Central memory CD4-positive, alpha-beta T cell (primary cell): ENCODE measurements at regions not wholly inside any gene's neighbourhood (a gene's known extent, or its start where the extent isn't known, plus 50 kb on each side); places are given as distances from the start of the nearest gene placed in this dataset.
"Not testable (repeated sequence)": the region's sequence is repeated elsewhere in the genome, so short reads cannot be mapped to it uniquely, and the experiment has no call there.

Experiments
- DNase-seq: peaks from one replicate; pipeline ENCODE4 v3.0.0; 2022

GRCh38 chrX:22536746-22537304 is 264.1 kb downstream of the CBLL2 start:
- no peak for DNase-seq

- DNase-seq, result no peak
Observed at GRCh38 chrX:22538580-22538979, 265.9 kb downstream of the CBLL2 start.

- no peak for DNase-seq
Observed at GRCh38 chrX:22541926-22542325, 269.2 kb downstream of the CBLL2 start.

GRCh38 chrX:22542641-22543040 is 269.9 kb downstream of the CBLL2 start:
- no peak for DNase-seq

- no peak for DNase-seq
Observed at GRCh38 chrX:22559506-22559905, 286.8 kb downstream of the CBLL2 start.

GRCh38 chrX:22575161-22575845 is 302.6 kb downstream of the CBLL2 start:
- DNase-seq, result no peak

- DNase-seq, result no peak
Observed at GRCh38 chrX:22577181-22577580, 304.5 kb downstream of the CBLL2 start.

GRCh38 chrX:22585831-22586230 is 313.1 kb downstream of the CBLL2 start:
- no peak for DNase-seq

GRCh38 chrX:22589845-22590244 is 317.1 kb downstream of the CBLL2 start:
- no peak for DNase-seq

GRCh38 chrX:22594766-22595165 is 322.1 kb downstream of the CBLL2 start:
- DNase-seq, result no peak

- no peak for DNase-seq
Observed at GRCh38 chrX:22603060-22603459, 330.3 kb downstream of the CBLL2 start.

- DNase-seq, result not testable (repeated sequence)
Observed at GRCh38 chrX:22609452-22609851, 336.7 kb downstream of the CBLL2 start.

- DNase-seq, result no peak
Observed at GRCh38 chrX:22616867-22617266, 344.2 kb downstream of the CBLL2 start.

GRCh38 chrX:22627576-22627975 is 354.9 kb downstream of the CBLL2 start:
- no peak for DNase-seq

- no peak for DNase-seq
Observed at GRCh38 chrX:22628275-22628674, 355.6 kb downstream of the CBLL2 start.

- DNase-seq, result no peak
Observed at GRCh38 chrX:22629105-22629725, 356.5 kb downstream of the CBLL2 start.

- no peak for DNase-seq
Observed at GRCh38 chrX:22634083-22634482, 361.4 kb downstream of the CBLL2 start.

GRCh38 chrX:22634751-22635150 is 362.0 kb downstream of the CBLL2 start:
- no peak for DNase-seq

- no peak for DNase-seq
Observed at GRCh38 chrX:22648281-22648680, 351.5 kb upstream of the DDX53 start.

- DNase-seq, result no peak
Observed at GRCh38 chrX:22650691-22651090, 349.1 kb upstream of the DDX53 start.

- no peak for DNase-seq
Observed at GRCh38 chrX:22652596-22652995, 347.2 kb upstream of the DDX53 start.

GRCh38 chrX:22660756-22661155 is 339.0 kb upstream of the DDX53 start:
- no peak for DNase-seq

GRCh38 chrX:22662776-22663175 is 337.0 kb upstream of the DDX53 start:
- DNase-seq, result no peak

- DNase-seq, result no peak
Observed at GRCh38 chrX:22664826-22665225, 334.9 kb upstream of the DDX53 start.

- no peak for DNase-seq
Observed at GRCh38 chrX:22665818-22666217, 333.9 kb upstream of the DDX53 start.
